ENCODE measurements at regions not wholly inside any gene's neighbourhood (a gene's known extent, or its start where the extent isn't known, plus 50 kb on each side); places are given as distances from the start of the nearest gene placed in this dataset.

GRCh38 chr2:2727876-2728511, 396.9 kb upstream of the MYT1L start:
- WGBS (ENCODE audit: insufficient coverage) = 91% methylated on average over 15 of the region's 18 CpGs
- H3K27ac ChIP-seq (ENCODE audit: low read length in 2 of 2) = no peak overlapping the region
- H4K20me1 ChIP-seq (ENCODE audit: control insufficient read depth, insufficient read depth, low read length, poor library complexity, severe bottlenecking) = no peaks in the 10 kb centered on the region
- ATAC-seq (ENCODE audit: low read depth) (no peak), DNase-seq (no peak)
- intact Hi-C loops (cut with micrococcal nuclease) = no loop called here
- Mint-ChIP-seq H3K4me1 (no peaks in the 10 kb centered on the region), H3K27ac (no peak overlapping the region), H3K27me3 (no peaks in the 10 kb centered on the region), H3K9me3 (ENCODE audit: insufficient read depth) (no peaks in the 10 kb centered on the region), H3K4me3 (no peak overlapping the region)
- no peak overlapping the region for H3K4me2 ChIP-seq (replicated peaks; ENCODE audit: low read depth, low read length, poor library complexity, severe bottlenecking)
- TF ChIP-seq CTCF (IDR thresholded peaks at IDR 0.05) (no peak), EZH2 (IDR thresholded peaks at IDR 0.05; ENCODE audit: borderline replicate concordance, insufficient read depth, low read depth, low read length, poor library complexity, severe bottlenecking) (no peak)
- ChIA-PET POLR2A (no interaction called here), CTCF (no interaction called here)
- no peaks in the 10 kb centered on the region for H3K79me2 ChIP-seq (ENCODE audit: control insufficient read depth, insufficient read depth, low read length)
- H3K4me1 ChIP-seq (ENCODE audit: control insufficient read depth in 2 of 2, insufficient read depth in 2 of 2, low read length in 2 of 2) = no peaks in the 10 kb centered on the region
- no peak overlapping the region for H3K4me3 ChIP-seq (ENCODE audit: control extremely low read depth in 1 of 5, extremely low read depth in 1 of 5, insufficient read depth in 1 of 5, low read depth in 2 of 5, low read length in 4 of 5)
- H3K27me3 ChIP-seq (replicated peaks in 1 of 4; ENCODE audit: control extremely low read depth in 1 of 4, control insufficient read depth in 3 of 4, insufficient read depth in 4 of 4, low read length in 3 of 4) = no peaks in the 10 kb centered on the region
- no peak overlapping the region for H2AFZ ChIP-seq (ENCODE audit: insufficient read depth, low read depth, low read length, poor library complexity, severe bottlenecking)
- H3K9ac ChIP-seq (ENCODE audit: low read length) = no peak overlapping the region
- no peaks in the 10 kb centered on the region for H3K36me3 ChIP-seq (replicated peaks in 1 of 2; ENCODE audit: control extremely low read depth in 1 of 2, control insufficient read depth in 1 of 2, extremely low read depth in 1 of 2, insufficient read depth in 2 of 2, low read length in 1 of 2)
- peaks cover 0 to 9% (median 0%) of the 10 kb centered on the region in 3 donors for H3K9me3 ChIP-seq (ENCODE audit: control extremely low read depth in 1 of 3, control insufficient read depth in 2 of 3, insufficient read depth in 1 of 3, low read length in 2 of 3)

- intact Hi-C loops (cut with micrococcal nuclease) = no loop called here
- ChIA-PET POLR2A (no interaction called here), CTCF (no interaction called here)
- Histone ChIP-seq H3K4me3 (ENCODE audit: control extremely low read depth in 1 of 5, extremely low read depth in 1 of 5, insufficient read depth in 1 of 5, low read depth in 2 of 5, low read length in 4 of 5) (no peak overlapping the region), H3K4me1 (ENCODE audit: control insufficient read depth in 2 of 2, insufficient read depth in 2 of 2, low read length in 2 of 2) (no peaks in the 10 kb centered on the region), H3K36me3 (replicated peaks in 1 of 2; ENCODE audit: control extremely low read depth in 1 of 2, control insufficient read depth in 1 of 2, extremely low read depth in 1 of 2, insufficient read depth in 2 of 2, low read length in 1 of 2) (no peaks in the 10 kb centered on the region), H3K9me3 (ENCODE audit: control extremely low read depth in 1 of 3, control insufficient read depth in 2 of 3, insufficient read depth in 1 of 3, low read length in 2 of 3) (peaks cover 0 to 9% (median 0%) of the 10 kb centered on the region in 3 donors), H4K20me1 (ENCODE audit: control insufficient read depth, insufficient read depth, low read length, poor library complexity, severe bottlenecking) (no peaks in the 10 kb centered on the region), H3K4me2 (replicated peaks; ENCODE audit: low read depth, low read length, poor library complexity, severe bottlenecking) (no peak overlapping the region), H3K27me3 (replicated peaks in 1 of 4; ENCODE audit: control extremely low read depth in 1 of 4, control insufficient read depth in 3 of 4, insufficient read depth in 4 of 4, low read length in 3 of 4) (no peaks in the 10 kb centered on the region), H2AFZ (ENCODE audit: insufficient read depth, low read depth, low read length, poor library complexity, severe bottlenecking) (no peak overlapping the region), H3K79me2 (ENCODE audit: control insufficient read depth, insufficient read depth, low read length) (no peaks in the 10 kb centered on the region), H3K27ac (ENCODE audit: low read length in 2 of 2) (no peak overlapping the region), H3K9ac (ENCODE audit: low read length) (no peak overlapping the region)
- no peaks in the 10 kb centered on the region for H3K9me3 Mint-ChIP-seq (ENCODE audit: insufficient read depth)
- no peaks in the 10 kb centered on the region for H3K27me3 Mint-ChIP-seq
- ATAC-seq (ENCODE audit: low read depth) (no peak), DNase-seq (no peak)
- WGBS (ENCODE audit: insufficient coverage) = 93% methylated on average over 11 of the region's 11 CpGs
- H3K27ac Mint-ChIP-seq = no peak overlapping the region
- H3K4me1 Mint-ChIP-seq = no peaks in the 10 kb centered on the region
- H3K4me3 Mint-ChIP-seq = no peak overlapping the region
- TF ChIP-seq EZH2 (IDR thresholded peaks at IDR 0.05; ENCODE audit: borderline replicate concordance, insufficient read depth, low read depth, low read length, poor library complexity, severe bottlenecking) (no peak), CTCF (IDR thresholded peaks at IDR 0.05) (no peak)
Measured at GRCh38 chr2:2726163-2726562, 395.1 kb upstream of the MYT1L start.
